OCI-LY1 (cell line): ENCODE measurements at regions not wholly inside any gene's neighbourhood (a gene's known extent, or its start where the extent isn't known, plus 50 kb on each side); places are given as distances from the start of the nearest gene placed in this dataset.

Source experiments
- CTCF ChIP-seq: fragments of 200-600 bp; sonication (generic), shearing (Covaris generic); IDR thresholded peaks from 2 replicates; pipeline ENCODE4 v1.5.1; 2017; ENCODE audit warnings: mild to moderate bottlenecking, antibody characterized with exemption, low read length, moderate library complexity, mixed read lengths
- EZH2 ChIP-seq: fragments of 200-600 bp; sonication (generic), shearing (Covaris generic); IDR thresholded peaks from 2 replicates; pipeline ENCODE4 v1.8.0; 2017; ENCODE audit warnings: borderline replicate concordance, mixed run types, mild to moderate bottlenecking, antibody characterized with exemption, low read length, moderate library complexity, mixed read lengths

GRCh38 chr3:187976365-187976900 is 177.5 kb upstream of the LPP start:
- TF ChIP-seq CTCF (no peak), EZH2 (no peak)
